ENCODE measurements at regions not wholly inside any gene's neighbourhood (a gene's known extent, or its start where the extent isn't known, plus 50 kb on each side); places are given as distances from the start of the nearest gene placed in this dataset.

DNA sequence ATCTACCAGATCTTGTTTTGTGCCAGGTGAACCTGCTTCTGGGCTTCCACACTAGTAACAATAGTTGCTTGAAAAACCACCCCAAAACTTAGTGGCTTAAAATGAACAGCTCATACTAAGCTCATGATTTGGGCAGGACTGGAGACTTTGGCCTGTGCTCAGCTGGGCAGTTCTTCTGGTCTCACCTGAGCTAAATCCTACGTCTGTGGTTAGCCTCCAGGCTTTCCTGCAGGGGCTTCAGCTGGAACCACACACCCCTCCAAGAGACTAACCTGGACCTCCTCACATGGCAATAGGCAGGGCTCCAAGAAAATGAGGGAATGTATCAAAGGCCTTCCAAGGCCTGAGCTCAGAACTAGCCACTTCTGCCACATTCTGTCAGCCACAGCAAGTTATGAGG lies 144.1 kb downstream of the CD8B2 start:
- DNase-seq, result no peak

DNA sequence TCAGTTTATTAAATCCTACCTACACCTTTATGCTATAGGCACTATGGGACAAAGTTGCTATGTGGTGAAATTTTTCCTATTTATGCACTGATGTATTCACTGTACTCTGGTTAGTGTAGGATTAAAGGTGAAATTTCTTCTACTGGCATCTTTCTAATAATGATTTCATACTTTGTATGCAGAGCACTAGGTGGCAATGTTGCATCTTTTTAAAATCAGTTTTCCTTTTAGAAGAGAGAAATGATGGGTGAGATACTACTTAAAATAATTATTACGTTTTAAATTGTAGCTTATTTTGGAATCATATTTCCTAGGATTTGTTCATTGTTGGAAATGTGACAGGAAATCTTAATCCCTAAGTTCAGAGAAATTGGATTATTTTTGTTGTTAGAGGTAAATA lies 150.9 kb downstream of the CD8B2 start:
- DNase-seq, result no peak

DNA sequence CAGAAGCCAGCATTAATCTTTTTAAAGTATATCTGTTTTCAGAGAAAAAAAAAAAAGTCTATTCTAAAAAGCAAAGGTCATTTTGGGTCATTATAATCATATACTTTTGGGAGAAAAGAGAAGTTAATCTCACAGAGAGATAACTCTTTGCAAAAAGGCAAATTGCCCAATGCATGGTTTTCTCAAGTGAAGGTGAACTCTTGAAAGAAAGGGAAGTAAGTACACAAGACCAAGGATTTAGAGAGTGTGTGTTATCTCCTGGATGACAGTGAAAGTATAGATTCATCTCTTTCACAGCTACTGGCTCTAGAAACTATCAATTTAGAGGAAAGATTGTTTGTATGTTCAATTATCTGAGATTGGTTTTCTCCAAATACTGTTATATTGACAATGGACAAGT lies 151.4 kb downstream of the CD8B2 start:
- DNase-seq, result no peak

DNA sequence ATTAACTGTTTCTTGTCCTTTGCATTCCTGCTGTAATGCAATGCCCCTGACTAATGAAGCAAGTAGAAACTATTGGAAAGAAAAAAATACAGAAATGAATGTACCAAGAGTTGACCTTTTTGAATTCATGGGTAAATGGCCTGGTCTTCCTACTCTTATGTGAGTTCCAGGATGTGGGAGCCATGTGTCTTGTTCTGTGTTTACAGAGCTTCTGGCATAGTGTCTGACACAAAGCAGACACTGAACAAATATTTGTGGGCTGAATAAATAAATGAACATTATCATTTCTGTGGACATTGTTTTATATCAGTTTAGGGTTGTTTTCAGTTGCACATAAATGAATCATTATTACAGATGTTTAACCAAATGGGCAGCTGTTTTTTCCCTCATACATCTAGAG lies 155.5 kb downstream of the CD8B2 start:
- no peak for DNase-seq

DNA sequence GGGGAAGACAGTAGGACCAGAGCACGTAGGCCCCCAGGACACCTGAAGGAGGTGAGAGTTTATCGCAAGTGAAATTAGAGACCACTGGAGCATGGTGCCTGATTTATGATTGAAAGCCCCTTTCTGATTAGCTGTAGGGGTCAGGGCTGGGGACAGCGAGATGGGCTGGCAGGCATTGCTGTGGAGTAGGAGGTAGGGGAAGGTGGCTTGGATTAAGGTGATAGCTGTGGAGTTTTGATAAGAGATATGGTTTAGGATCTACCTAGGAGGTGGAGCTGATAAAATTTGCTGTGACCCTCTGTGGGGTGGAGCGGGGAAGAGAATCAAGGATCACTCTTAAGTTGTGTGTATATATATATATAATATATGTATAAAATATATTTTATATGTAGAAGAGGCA lies 157.5 kb downstream of the CD8B2 start:
- DNase-seq, result no peak

DNA sequence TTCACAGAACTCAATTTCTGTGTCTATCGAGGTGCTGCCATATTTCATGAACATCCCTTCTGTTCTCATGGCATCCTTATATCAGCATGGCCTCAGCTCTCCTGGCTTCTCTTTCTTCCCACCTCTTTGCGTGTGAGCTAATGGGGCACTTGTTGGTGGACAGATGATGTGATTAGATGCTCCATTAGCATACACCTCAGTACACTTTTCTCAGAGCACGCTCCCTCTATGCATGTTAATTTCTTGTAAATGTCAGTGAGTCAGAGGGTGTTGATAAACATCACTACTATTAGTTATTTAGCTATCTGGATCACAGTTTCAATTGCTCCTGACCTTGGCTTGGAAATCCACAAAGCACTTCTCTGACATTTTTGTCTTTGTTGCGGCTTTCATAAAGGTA lies 159.4 kb downstream of the CD8B2 start:
- no peak for DNase-seq

DNA sequence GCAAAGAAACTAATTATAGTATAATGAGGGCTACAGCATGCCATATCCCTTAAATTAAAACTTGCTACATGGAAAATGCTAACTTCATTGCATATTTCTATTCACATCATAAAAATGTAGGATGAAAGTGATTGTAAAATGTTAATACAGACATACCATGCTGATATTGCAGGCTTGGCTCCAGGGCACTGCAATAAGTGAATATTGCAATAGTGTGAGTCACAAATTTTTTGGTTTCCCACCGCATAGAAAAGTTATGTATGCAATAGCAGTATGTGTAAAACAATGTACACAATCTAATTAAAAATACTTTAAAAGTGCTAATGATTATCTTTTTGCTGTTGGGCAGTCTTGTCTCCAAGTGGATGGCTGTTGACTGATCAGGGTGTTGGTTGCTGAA lies 162.1 kb downstream of the CD8B2 start:
- DNase-seq, result no peak

DNA sequence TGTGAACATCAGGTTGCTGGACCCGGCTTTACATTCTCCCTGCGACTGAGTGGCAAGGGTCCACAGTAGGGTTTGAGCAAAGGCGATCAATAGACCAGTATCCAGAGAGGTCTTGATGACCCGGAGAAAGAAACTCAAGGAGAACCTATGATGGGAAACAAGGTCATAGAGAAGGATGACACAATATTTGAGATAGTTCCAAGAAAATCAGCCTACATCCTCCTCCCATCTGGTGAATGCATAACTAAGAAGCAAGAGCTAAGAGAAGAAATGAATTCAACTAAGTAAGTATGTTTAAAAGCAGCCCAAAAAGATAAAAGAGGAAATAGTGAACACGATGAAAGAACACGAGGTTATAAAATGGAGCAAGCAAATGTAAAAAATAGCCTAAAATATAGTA lies 166.3 kb downstream of the CD8B2 start:
- no peak for DNase-seq

DNA sequence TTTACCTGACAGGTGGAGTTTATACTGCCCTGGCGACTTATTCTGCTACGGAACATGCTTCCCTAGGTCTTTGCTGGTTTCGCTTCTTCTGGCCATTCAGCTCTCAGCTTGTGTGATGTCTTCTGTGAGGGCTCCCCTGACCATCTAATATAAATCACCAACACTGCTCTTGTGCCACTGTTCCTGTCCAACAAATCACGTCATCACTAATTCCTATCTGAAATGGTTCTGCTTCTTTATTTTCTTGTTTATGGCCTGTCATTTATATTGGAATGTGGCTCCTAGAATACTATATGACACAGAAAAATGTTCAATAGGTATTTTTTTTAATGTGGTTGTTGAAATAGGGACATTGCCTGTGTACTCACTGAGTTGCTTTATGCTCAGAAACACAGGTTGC lies 171.5 kb downstream of the CD8B2 start:
- no peak for DNase-seq

DNA sequence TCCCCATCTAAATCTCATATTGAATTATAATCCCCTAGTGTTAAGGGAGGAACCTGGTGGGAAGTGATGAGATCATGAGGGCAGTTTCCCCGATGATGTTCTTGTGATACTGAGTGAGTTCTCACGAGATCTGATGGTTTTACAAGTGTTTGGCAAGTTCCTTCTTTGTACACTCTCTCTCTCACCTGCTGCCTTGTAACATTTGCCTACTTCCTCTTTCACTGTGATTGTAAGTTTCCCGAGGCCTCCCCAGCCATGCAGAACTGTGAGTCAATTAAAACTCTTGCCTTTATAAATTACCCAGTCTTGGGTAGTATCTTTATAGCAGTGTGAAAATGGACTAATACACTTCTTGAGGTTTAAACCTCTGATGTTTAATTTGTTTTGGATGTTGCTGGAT lies 177.5 kb downstream of the CD8B2 start:
- no peak for DNase-seq

DNA sequence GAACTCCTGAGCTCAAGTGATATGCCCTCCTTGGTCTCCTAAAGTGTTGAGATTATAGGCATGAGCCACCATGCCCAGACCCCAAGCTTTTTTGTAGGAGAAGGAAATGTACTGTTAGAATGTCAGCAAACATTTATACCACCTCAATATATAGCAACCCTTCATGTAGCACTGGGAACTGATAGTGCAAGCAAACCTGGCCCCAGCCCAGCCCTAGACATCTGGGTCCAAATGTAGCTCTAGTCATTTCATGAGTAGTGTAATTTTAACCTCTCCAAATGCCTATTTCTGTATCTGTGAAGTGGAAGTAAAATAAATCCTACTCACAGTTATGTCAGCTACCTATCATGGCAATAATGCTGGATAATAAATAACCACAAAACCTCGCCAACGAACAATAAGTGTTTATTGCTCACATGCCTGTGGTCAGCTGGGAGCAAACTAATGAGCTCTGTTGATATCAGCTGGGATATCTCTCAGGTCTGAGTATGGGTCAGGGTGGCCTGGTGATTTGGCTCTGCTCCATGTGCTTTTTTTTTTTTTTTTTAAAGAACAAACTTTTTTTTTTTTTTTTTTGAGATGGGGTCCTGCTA lies 180.4 kb downstream of the CD8B2 start:
- no peak for DNase-seq

DNA sequence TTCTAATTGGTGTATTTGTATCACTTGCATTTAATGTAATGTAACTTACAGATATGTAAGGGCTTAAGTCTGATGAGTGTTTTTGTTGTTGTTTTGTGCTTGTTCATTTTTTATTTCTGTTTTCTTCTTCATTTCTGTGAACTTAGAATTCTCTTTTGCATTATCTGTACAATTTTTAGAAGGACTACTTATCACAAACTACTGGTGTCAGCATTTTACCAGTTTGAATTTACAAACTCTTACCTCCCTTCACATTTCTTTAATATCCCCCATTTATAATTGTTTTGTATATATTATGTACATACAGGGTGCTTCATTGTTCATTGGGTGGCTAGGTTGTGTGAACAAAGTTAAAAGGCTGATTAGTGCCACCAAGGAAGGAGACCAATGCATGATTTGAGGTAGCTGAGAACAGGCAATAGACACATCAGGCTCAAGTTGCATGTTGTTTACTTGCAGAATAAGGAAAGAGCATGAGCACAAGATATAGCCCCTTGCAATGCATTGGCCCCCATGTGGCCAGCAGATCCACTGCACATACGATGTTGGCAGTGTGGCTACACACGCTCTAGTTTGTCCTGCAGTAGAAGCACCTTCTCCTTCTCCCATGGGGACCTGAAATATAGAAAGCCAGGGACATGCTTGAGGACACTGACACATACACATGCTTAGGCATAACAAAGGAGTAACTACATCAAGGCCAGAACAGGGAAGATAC lies 198.2 kb downstream of the CD8B2 start:
- DNase-seq, result no peak

DNA sequence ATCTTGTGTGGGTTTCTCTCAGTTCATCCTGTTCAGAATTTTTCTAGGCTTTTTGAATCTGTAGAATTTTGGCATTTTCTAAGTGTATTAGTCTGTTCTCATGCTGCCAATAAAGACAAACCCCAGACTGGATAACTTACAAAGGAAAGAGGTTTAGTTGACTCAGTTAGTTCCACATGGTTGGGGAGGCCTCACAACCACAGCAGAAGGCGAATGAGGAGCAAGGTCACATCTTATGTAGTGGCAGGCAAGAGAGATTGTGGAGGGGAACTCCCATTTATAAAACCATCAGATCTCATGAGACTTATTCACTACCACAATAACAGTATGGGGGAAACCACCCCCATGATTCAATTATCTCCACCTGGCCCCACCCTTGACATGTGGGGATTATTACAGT lies 199.2 kb downstream of the ST6GAL2 start:
- DNase-seq, result no peak

DNA sequence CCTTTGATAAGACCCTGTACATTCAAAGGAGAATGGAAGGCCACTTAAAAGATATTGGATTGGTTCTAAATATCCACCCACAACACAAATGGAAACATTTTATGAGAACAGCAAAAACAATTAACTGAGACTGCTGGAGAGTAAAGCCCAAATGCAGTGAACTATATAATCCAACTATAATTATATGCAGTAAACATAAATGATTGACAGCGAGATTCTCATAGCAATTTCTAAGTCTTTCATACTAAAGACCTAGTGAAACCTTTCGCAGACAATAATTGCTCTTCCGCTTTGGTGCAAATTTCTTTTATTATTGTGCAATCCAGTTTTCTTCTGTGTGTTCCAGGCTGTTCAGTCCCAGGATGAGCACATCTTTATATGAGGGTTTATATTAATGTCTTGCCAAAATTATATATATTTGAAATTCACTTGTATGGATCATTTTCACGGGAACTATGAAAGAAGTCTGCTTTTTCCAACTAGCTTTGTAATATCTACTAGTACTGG lies 190.9 kb downstream of the ST6GAL2 start:
- DNase-seq, result no peak

DNA sequence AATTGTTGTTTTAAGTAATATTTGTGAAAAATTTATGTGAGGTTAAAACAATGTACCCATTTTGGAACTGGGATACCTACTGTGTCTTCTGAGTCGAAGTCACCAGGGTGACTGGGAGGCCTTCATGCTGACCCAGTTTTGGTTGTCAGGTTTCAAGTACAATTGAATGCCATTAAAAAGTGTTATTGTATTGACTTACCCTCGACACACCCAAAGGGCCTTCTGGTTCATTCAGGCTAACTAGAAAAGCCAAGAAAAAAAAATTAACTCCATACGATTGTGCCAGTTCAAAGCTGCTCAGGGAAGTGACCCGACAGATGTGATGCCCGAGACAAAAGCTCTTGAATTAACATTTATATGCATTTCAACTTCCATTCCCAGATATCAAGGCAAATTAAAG lies 190.0 kb downstream of the ST6GAL2 start:
- no peak for DNase-seq

DNA sequence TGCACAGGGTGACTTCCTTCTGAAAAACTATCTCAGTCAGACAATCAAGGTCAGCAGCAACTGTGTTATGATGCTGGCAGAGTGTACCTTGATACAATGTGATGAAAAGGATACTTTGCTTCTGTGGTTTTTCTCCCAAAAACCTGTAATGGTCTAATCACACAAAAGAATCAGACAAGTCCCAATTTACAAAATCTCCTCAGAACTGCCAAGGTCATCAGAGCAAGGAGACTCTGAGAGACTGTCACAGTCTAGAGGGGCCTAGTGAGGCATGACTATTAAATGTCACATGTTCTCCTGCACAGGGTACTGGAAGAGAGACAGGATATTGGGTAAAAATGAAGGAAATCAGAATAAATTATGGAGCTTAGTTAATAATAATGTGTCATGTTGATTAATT lies 185.4 kb downstream of the ST6GAL2 start:
- DNase-seq, result no peak

DNA sequence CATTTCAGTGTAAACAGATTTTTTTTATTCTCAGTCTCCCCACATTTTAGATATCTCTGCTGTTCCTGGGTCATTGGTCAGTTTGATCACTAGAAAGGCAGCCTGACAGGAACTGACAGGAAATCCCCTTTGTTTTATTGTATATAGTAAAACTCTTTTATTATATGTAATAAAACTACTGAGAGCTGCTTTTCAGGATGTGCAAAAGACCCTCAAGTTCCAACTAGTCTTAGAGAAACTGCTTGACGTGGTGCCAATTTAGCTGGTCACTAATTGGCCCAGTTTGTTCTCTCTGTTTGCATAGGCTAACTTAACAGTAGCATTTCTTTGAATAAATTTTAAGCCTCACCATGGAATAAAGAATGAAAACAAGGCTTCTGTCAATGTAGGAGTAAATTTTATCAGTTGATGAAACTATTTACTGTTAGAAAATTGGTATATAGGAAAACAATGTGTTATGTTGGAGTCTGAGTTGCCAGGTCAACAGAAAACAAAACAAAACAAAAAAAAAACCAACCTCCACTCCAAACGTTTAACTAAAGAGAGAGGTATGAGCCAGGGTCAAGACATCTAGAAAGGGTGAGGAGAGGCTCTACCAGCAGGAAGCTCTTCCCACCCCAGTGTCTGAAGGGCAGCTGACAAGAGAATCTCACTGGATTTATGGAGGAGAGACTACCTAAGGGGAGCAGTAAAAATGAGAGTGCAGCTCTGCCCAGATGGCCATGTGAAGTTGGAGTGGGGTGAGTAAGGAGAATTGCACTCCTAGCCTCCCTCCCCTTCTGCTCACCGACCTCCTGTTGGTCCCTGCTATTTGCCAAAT lies 184.6 kb downstream of the ST6GAL2 start:
- no peak for DNase-seq

DNA sequence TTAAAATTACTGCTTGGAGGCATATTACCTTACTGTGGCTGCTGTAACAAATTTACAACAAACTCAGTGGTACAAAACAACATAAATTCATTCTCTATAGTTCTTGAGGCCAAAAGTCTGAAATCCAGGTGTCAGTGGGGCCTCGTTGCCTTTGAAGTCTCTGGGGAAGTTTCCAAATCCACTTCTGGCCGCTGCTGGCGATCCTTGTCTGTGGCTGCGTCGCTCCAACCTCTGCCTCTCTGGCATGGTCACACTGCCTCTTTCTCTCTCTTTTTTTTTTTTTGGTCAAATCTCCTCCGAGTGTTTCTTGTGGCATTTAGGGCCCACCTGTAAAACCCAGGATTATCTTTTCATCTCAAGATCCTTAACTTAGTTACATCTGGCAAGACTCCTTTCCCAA lies 182.8 kb downstream of the ST6GAL2 start:
- no peak for DNase-seq

DNA sequence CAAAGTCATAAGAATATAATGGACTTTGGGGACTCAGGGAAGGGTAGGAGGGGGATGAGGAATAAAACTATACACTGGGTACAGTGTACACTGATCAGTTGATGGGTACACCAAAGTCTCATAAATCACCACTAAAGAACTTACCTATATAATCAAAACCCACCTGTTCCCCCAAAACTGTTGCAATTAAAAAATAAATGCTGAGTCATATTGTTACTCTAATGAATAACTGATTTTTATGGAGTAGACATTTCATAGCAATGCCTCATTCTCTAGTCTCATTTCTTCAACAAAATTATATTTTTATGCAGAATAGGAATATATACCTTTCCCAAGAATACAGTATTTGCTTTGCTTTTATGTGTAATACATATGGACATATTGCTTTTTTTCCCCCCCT lies 181.2 kb downstream of the ST6GAL2 start:
- no peak for DNase-seq

DNA sequence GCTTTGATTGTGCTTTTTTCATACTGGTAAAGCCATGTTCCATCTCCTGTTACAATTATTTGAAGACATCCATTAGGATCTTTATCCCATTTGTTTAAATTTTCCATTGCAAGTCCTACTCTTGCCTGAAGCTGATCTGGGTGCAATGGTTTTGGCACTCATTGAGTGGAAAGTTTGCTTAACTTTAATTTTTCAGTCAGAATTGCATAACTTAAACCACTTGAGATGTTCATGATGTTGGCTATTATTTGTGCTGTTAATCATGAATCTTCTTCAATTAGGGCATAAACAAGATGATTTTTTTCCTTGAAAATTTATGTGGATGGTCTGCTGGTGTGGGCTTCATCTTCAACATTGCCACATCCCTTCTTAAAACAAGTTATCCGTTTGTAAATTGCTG lies 180.1 kb downstream of the ST6GAL2 start:
- no peak for DNase-seq

DNA sequence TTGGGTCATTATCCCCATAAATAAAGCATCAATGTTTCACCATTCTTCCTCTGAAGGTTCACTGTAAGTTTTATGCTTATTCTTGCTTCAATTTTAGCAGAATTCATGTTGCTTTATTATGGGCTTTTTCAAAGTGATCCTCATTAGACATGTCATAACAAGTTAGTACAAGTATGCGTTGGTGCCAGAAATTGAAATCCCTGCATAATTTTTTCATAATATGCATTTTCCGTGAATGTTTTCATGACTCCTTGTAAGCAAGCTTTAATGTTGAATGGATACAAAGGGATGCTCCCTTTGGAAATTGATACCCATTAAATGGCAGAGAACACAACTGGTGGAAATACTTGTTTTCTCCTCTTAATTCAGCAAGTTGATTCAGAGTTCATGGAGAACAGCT lies 179.7 kb downstream of the ST6GAL2 start:
- no peak for DNase-seq

DNA sequence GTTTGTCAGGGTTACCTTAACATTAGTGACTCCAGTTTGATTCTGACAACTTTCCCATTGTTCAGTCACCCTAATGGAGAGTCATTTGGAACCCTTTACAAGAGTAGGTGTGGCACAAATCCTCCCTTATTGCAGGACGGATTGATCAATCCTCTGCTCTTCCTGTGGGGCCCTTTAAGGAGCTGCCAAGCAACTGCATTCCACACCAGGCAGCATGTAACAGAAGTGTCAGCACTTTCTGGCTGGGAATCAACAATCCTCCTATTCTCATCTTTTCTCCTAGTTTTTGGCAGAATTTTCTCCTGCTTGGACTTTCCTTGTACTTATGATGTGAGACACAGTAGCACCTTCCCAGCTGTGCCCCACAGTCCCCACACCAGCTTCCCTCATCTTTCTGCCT lies 177.8 kb downstream of the ST6GAL2 start:
- DNase-seq, result no peak

DNA sequence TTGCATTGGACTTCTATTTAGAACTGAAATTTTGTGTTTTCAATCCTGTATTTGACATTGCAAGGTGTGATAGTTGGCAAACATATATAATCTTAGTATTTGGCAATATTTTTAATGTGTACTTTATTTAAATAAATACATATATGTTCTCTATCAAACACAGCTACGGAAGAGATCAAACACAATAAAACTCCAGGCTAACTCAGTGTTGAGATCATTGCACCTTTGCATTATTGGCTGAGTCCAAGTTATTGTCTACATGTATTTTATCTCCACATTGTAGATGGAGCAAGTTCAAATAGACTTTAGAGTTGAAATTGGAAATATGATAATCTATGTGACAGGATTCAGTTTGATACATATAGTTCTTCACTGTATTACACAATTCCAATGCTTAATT lies 176.7 kb downstream of the ST6GAL2 start:
- DNase-seq, result no peak

DNA sequence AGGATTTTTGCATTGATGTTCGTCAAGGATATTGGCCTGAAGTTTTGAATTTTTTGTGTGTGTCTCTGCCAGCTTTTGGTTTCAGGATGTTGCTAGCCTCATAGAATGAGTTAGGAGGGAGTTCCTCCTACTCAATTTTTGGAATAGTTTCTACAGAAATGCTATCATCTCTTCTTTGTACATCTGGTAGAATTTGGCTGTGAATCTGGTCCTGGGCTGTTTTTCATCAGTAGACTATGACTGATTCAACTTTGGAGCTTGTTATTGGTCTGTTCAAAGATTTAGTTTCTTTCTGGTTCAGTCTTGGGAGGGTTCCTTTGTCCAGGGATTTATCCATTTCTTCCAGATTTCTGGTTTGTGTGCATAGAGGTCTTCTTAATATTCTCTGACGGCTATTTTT lies 166.7 kb downstream of the ST6GAL2 start:
- no peak for DNase-seq
